HG03460 (cell line): ENCODE measurements at regions not wholly inside any gene's neighbourhood (a gene's known extent, or its start where the extent isn't known, plus 50 kb on each side); places are given as distances from the start of the nearest gene placed in this dataset.

ENCODE experiments used
- ATAC-seq: cut with Tn5 transposase; IDR thresholded peaks from one replicate; pipeline ENCODE4 v1.9.1; 2021; ENCODE audit not compliant: unreplicated experiment

DNA sequence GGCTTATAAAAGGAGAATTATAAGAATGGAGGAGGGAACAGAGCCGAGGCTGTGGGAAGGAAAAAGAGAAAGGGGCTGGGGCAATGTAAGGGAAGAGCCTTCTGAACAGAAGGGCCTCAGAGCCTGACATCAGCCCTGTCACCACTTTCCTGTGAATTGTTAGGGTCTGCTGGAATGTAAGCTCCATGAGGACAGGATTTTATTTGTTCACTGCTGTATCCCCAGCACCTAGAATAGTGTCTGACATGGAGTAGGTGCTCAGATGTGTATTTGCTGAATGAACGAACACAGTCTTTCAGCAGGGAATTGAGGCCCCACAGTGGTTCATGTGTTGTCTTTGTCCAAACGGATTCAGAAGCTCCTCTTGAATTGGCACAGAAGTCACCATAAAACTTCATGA lies 251.5 kb downstream of the OPA1 start:
- ATAC-seq = no peak

DNA sequence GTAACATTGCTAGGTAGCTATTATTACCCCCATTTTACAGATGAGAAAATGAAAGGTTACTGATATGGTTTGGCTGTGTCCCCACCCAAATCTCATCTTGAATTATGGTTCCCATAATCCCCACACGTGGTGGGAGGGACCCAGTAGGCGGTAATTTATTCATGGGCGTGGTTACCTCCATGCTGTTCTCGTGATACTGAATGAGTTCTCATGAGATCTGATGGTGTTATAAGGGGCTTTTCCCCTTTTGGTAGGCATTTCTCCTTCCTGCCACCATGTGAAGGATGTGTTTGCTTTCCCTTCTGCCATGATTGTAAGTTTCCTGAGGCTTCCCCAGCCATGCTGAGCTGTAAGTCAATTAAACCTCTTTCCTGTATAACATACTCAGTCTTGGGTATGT lies 252.1 kb downstream of the OPA1 start:
- no peak for ATAC-seq

DNA sequence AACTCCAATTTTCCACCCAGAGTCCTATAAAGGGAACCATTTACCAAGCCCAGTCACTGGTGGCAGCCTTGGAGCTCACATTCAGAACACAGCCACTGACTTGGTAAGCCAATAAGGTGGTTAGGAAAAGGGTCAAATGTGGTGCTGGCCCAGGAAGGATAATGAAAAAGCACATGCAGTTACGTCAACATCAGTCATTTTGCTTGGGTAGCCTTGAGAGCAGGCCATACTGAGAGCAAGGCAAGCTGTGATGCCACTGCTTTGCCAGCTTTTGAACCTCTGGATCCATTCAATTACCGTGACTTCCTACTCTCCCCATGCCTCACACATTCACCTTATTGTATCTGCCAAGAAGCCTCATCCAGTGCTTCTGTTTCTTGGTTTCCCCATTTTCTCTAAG lies 253.6 kb downstream of the OPA1 start:
- no peak for ATAC-seq

DNA sequence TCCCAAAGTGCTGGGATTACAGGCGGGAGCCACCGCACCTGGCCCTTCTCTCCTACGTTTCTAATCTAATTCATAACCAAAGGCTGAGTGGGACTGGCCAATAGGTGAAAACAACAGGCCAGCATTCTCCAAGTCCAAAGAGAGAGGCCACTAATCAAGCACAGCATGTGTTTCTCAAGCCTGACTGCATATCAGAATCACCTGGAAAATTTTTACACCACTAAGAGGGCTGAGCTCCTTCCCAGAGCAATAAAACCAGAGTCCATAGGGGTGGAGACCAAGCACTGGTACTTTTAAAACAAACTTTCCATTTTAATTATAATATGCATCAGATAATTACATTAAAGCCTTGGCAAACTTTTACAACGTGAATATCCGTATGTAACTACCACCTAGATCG lies 254.4 kb downstream of the OPA1 start:
- ATAC-seq = no peak

DNA sequence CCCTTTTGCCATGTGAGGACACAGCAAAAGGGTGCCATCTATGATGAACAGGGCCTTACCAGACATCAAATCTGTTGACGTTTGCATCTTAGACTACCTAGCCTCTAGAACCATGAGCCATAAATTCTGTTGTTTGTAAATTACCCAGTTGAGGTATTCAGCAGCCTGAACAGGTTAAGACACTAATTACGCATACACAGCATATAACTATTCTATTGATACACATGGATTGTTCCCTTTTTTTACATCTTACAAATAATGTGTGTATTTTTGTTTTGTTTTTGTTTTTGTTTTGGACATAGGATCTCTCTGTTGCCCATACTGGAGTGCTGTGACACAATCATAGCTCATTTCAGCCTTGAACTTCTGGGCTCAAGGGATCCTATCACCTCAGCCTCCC lies 255.5 kb downstream of the OPA1 start:
- ATAC-seq = no peak

DNA sequence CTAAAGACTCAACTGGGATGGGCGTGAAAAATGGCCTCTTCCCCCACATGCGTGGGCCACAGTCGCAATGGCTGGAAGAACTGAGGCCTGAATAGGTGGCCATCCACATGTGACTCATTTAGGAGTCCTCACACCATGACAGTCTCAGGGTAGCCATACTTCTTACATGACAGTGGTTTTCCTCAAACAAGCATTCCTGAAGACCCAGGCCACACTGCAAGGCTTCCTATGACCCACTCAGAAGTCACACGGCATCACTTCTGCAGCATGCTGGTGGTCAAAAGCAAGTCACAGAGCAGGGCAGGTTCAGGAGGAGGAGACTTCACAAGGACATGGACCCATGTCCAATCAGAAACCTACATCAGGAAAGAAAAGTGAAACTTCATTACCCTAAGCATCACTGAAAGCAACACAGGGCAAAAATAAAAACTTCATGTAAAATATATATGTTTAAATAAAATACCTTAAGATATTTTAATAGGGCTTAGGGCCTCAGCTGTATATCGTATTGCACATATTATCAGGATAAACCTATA lies 257.1 kb downstream of the OPA1 start:
- ATAC-seq = no peak

DNA sequence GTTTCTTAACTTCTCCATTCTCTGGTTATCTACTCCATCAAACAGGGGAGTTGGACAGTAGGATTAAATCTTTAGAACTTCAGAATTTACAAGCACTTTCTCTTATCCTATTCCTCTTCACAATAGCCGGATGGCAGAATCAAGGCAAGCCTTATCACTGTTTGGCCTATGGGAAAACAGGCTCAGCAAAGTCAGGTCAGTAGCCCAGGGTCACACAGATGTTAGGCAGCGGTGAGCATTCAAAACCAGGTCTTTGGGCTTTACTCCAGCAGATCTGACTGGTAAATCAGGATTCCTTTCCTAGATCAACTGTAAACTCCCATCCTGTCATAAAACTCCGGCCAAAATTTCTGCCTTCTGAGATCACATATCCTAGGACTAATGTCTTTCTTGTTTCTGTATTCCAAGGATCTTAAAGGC lies 258.4 kb downstream of the OPA1 start:
- no peak for ATAC-seq

DNA sequence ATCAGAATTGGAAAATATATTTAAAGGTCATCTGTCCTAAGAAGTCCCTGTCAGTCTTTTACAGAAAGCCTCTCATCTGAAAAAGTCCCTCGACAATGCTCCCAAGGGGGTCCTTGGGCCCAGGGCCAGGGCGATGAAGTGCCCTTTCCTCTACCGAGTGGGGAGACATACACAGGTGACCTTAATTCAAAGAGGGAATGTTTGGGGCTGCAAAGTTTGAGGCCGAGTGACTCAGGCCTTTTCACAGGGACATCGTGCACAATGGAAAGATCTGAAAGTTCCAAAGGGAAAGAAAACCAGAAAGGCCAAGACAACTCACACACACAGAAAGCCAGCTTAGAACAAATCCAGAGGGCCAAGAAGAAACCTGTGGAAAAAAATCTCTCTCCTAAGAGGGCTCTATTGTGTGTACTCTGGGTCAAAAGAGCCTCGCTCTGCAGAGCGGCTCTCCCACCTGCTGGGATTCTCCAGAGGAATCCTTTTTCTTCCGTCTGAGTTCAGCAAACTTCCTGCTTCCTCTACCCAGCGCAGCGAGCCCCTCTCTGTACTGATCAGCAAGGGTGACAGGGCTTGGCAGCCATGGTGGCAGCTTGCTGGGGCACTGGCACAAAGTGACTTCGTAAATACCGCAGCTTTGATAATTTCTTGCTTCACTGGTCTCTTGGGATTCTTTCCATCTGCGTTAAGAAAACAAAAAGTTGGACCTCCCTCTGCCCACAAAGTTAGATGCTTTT lies 259.1 kb downstream of the OPA1 start:
- ATAC-seq = no peak

DNA sequence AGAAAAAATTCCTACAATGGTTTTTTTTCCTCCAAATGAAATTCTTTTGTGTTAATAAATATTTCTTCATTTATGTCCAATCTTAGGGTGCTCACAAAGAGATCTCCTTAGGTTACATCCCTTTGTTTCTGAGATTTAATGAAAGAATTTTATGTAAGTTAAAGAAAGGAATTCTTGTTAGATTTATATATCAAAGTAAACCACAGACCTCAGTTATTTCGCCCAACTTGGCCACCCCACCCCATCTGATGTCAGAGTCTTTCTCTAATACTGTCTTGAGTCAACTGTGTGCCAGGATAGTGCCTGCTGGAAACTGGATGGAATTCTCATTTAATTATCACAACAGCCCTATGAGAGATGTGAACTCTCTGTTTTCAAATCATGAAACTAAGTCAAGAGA lies 259.9 kb downstream of the OPA1 start:
- no peak for ATAC-seq

DNA sequence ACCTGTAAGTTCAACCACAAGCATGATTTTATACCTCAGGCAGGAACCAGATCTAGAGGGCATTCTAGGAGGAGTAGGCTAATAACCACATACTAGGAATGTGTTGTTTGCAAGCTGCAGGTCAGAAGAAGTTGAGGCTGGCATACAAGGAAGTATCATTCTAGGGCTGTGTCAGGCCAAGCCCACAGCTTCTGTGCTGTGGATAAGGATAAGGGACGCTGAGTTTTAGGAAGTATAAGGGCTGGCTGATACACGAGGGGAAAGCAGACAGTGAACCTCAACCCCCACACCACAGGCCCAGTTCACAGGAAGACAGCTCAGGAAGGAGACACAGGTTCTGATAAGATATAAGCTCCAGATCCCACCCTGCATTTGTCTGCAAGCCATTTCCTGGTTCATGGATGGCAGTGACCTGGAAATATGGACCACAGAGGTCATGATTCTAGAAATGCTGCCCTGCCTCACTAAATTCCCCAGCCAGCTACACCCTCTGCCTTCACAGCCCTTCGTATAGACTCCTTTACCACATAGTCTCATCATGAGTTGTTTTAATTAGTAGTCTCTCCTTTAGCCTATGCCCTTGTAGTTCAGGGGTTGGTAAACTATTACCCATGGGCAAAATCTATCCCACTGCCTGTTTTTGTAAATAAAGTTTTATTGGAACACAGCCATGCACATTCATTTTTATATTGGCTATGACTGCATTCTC lies 260.7 kb downstream of the OPA1 start:
- ATAC-seq = no peak

DNA sequence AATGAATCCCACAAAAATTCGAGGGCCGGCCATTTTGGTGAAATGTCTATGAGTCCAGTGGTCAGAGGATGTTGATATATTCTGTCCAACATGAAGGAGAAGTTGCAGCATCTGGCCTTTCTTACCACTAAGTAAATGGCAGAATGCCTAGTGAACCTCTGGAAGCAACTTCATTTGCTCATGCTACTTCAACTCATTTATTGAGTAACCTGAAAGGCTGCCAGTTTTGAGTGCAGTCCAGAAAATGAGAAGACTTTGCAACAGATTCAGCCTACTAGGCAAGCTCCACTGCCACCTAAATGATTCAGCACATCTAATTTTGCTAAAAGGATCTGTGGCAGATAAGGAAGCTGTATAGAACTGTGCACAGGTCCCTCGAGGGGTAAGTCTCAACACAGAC lies 265.0 kb downstream of the OPA1 start:
- no peak for ATAC-seq

DNA sequence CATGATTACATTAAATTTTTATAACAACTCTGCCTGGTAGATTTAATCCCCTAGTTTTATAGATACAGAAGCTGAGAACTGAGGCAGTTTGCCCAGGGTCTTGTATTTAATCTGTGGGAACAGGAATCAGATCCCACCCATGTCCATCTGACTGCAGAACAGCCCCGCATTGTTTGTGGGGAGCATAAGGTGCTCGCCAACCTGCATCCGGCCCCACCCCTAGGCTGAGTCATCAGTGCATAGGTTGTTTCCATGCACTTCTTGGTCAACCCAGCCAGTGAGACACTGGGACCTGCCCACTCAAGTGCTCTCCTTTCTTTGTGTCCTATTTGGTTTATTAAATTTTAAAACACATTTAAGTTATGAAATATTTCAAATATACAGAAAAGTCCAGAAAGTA lies 266.2 kb downstream of the OPA1 start:
- no peak for ATAC-seq

DNA sequence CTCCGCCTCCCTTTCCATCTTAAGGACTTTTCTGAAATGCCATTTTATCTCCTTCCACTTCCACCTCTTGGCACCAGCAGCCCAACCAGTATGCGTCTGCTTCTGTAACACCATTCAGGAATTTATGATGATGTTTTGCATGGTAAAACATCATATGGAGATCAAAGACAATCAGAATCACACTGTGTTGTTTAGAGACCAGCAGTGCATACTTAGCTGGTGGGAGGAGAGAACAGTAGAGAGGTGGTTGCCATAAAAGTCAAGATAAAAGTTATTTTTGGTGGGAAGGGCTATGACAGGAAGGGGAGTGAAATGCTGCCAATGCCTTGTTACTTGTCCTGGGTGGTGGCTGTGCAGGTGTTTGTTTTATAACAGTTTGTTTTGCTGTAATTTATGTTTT lies 268.0 kb downstream of the OPA1 start:
- no peak for ATAC-seq

DNA sequence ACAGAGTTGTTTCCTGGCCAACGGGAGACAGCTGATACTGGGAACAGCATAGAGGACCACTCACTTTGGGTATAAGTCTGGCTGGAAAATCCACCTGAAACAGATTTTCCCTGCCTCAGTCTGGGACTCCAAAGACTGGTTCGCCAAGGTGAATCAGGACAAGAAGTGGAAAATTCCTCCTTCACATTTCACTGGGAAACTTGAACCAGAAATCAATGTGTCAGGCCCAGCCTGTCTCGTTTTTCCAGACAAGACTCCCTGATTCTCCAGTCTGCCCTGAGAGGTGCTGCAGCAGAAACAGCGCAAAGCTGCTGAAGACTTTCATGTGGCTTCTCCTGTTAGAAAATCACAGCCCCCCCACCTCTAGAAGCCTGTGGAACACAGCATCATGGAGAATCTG lies 269.8 kb downstream of the OPA1 start:
- no peak for ATAC-seq

DNA sequence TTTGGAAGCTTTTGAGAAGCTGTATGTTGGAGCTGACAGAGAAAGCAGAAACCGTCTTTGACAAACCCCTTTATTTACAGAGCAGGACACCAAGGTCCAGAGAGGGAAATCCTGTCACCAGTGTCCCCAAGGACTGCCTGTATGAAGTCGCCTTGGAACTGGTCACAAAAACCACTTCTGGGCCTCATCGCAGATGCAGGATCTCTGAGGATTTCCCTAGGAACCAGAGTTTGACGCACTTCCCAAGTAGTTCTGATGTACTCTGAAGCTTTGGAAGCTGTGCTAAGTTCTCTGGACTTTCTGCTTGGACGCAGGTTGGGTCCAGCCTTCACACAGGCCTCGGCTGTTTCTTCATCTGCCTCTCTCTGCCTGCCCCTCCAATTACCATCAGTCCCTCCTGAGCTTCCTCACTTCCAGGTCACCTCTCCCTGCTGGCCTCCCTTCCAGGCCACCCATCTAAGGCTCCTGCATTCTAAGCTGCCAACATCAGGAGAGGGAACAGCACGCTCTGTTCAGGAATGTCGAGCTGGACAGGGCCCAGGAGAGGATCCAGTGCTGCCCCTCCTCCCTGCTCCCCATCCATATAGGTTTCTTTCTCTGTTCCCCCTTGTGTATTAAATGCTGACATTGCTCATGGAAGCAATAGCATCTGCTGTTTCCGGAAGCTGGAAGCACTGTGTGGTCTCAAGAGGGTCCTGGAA lies 270.8 kb downstream of the OPA1 start:
- ATAC-seq = no peak

DNA sequence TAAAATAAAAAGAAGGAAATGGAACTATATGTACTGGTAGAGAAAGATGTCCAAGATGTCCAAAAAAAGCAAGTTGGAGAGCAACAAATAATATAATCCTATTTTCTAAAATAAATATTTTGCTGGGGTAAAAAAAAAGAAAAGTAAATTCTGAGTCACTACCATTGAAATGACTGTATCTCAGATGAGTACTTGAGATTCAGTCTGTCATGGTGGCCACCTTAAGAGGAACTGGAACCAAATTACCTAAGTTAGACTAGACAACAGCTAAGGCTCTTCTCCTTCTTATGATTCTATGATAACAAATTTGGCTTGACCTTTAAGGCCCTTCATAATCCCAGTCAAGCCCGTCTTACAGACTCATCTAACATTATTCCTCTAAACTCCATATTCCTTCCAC lies 270.6 kb upstream of the HES1 start:
- peak; percentile 82 for ATAC-seq

DNA sequence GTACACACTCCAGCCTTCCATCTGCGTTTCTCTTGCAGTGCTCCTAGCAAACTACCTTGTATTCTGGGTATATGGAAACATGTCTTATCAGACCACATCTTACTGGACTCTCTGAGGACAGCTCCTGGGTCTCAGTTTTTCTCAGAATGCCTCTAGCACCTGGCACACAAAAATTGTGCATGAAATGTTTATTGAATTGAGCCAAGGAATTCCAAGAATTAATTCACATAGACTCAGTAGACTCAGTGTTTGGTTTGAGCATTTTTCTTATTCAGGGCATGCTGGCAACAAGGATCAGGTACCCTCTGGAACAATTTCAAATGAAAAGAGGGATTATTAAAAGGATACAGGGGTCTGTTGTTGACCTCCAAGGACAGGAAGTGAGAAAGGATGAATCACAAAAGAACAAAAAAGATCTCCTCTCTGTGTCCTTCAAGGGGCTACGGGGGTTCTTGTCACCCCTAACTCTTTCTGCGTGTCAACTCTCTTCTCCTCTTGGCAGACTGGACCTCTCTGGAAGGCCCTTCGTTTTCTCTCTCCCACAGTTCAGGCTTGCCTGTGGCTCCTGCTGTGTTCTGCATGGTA lies 270.0 kb upstream of the HES1 start:
- no peak for ATAC-seq

DNA sequence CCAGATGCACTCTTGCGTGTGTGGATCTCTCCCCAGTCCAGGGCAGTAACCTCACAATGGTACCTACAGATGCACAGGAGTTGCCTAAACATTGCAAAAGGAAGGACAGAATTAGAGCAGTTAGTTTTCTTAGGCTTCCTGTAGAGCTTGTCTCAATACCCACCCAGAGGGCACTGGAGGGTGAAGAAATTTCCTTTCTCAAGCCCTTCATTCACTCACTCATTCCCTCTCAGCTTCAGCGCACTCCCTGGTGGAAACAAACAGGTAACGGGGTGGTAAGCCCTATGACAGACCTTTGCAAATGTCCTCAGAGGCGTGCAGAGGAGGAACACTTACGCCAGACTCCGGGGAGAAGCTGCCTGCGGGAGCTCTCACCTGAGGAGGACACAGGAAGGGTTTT lies 267.4 kb upstream of the HES1 start:
- ATAC-seq = peak; percentile 31

DNA sequence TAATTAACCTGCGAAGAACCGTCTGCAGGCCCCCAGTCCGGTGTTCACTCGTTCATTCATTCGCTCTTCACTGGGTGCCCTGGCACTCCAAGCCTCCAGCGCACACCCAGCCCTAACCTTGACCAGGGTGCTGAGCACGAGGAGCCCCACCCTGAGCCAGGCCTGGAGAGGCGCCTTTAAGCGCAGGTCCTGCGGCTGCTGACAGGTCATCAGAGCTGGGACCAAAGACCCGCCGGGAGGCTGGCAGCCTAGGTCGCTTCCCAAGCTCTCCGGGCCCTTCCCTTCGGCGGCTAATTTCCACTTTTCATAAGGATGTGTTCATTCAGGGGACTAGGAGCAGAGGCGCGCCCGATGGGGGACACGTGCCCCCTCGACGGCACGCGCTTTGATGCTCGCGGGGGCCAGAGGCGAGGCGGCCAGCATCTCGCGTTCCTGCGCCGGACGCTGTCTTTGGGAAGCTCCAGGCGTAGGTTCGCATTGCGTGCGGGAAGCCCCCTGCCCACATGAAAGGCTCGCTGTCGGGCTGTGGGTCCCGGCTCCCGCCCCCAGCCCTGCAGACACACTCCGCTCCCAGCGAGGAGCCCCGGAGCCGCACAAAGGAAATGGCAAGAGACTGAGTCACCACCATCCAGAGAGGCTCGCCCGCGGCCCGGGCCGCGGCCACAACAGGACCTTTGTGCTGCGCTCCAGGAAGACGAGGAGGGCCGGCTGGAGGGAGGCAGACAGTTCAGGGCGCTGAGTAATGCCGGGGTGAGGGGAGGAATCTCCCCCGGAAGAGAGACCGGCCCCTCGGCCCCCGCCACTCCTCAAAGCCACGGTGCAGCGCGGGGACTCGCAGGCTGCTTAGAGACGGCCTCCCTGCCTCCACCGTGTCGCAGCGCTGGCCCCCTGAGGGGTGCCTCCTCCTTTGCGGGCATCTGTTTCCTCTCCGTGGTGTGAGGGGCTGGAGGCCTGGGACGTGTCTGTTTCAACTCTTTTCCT lies 266.4 kb upstream of the HES1 start:
- ATAC-seq = no peak
